HCT116 (cell line): ENCODE measurements at regions not wholly inside any gene's neighbourhood (a gene's known extent, or its start where the extent isn't known, plus 50 kb on each side); places are given as distances from the start of the nearest gene placed in this dataset.

Experiments
- ATAC-seq: fragments of 200-7000 bp; cut with Tn5 transposase; 2 replicates; pipeline ENCODE4 v1.9.1; 2020; ENCODE audit warnings: mild to moderate bottlenecking, moderate library complexity
- BruUV-seq: library from RNA; stranded (reverse); fragments of 400-500 nt; replicated peaks from 2 replicates; lab custom pipeline; 2021; lab: Mats Ljungman, UMichigan
- CTCF ChIA-PET: fragments of 300-600 bp; sonication (Branson Sonifier 250); formaldehyde crosslinking; loops from one replicate; lab custom pipeline; 2021; ENCODE audit warnings: antibody characterized with exemption; lab: Charles Lee
- POLR2A ChIA-PET: fragments of 300-600, 350-600 bp; sonication (Branson Sonifier 250); formaldehyde crosslinking; loops from one replicate; lab custom pipeline; 2021; ENCODE audit warnings: antibody characterized with exemption; lab: Charles Lee
- RAD21 ChIA-PET, 2 experiments: fragments of 300-600 bp; sonication (Branson Sonifier 250); formaldehyde crosslinking; loops; one replicate each; lab custom pipeline; 2023; ENCODE audit warnings: low total read pairs in 2 of 2; ENCODE audit not compliant: uncharacterized antibody in 2 of 2, unreplicated experiment in 2 of 2, low non-redundant PET in 1 of 2; lab: Charles Lee
- DNase-seq: peaks from one replicate; pipeline ENCODE4 v3.0.0-alpha.2; 2010; ENCODE audit warnings: low read depth, low spot score
- H2AFZ ChIP-seq: fragments of 200-600 bp; shearing (Covaris generic), sonication (generic); 2 replicates; pipeline ENCODE4 v1.6.1; 2017; ENCODE audit warnings: low read depth, mixed run types, mixed read lengths, antibody characterized with exemption, low read length; ENCODE audit not compliant: poor library complexity, severe bottlenecking
- H3K27ac ChIP-seq: 2 replicates; pipeline ENCODE4 v1.5.1; 2012; ENCODE audit warnings: low read depth, low read length
- H3K27me3 ChIP-seq: fragments of 200-600 bp; sonication (generic); 2 replicates; pipeline ENCODE4 v1.6.1; 2016; ENCODE audit warnings: mixed run types, low read length, mixed read lengths; ENCODE audit not compliant: insufficient read depth
- H3K36me3 ChIP-seq, 2 experiments: fragments of 200-500 bp in 1 of 2; fragments of 200-600 bp in 1 of 2; sonication (Bioruptor generic) in 1 of 2; sonication (generic) in 1 of 2; 2 replicates each; pipeline versions ENCODE4 v1.5.1 to v1.6.1; 2014 to 2016; ENCODE audit warnings: low read length in 2 of 2, inconsistent platforms in 1 of 2, mixed read lengths in 1 of 2, mixed run types in 1 of 2; ENCODE audit not compliant: insufficient read depth in 2 of 2, control insufficient read depth in 1 of 2
- H3K4me1 ChIP-seq, 2 experiments: fragments of 200-600 bp in 1 of 2; sonication (generic) in 1 of 2; 2 replicates each; pipeline versions ENCODE4 v1.5.1 to v1.6.1; 2012 to 2017; ENCODE audit warnings: low read length in 2 of 2, inconsistent platforms in 1 of 2, mild to moderate bottlenecking in 1 of 2, mixed read lengths in 1 of 2, mixed run types in 1 of 2, moderate library complexity in 1 of 2; ENCODE audit not compliant: insufficient read depth in 2 of 2, control insufficient read depth in 1 of 2
- H3K4me2 ChIP-seq: fragments of 200-600 bp; sonication (generic); 2 replicates; pipeline ENCODE4 v1.6.1; 2017; ENCODE audit warnings: mixed run types, low read length, mixed read lengths
- H3K4me3 ChIP-seq, 2 experiments: fragments of 200-600 bp in 1 of 2; sonication (generic) in 1 of 2; replicated peaks in 1 of 2; 2 replicates each; pipeline ENCODE4 v1.5.1; 2011 to 2016; ENCODE audit warnings: low read length in 2 of 2, control low read depth in 1 of 2, low read depth in 1 of 2, mild to moderate bottlenecking in 1 of 2, mixed read lengths in 1 of 2, mixed run types in 1 of 2
- H3K79me2 ChIP-seq: fragments of 200-600 bp; sonication (generic); 2 replicates; pipeline ENCODE4 v1.6.1; 2017; ENCODE audit warnings: mild to moderate bottlenecking, mixed run types, low read length, moderate library complexity, mixed read lengths; ENCODE audit not compliant: insufficient read depth
- H3K9ac ChIP-seq: fragments of 200-600 bp; sonication (generic); 2 replicates; pipeline ENCODE4 v1.6.1; 2016; ENCODE audit warnings: low read length, mixed read lengths
- H3K9me2 ChIP-seq: fragments of 200-600 bp; sonication (generic), shearing (Covaris generic); 2 replicates; pipeline ENCODE4 v1.6.1; 2017; ENCODE audit warnings: mixed run types, mild to moderate bottlenecking, moderate library complexity; ENCODE audit not compliant: insufficient read depth
- H3K9me3 ChIP-seq, 2 experiments: fragments of 200-500 bp in 1 of 2; fragments of 200-600 bp in 1 of 2; sonication (Bioruptor generic) in 1 of 2; sonication (generic) in 1 of 2; 2 replicates each; pipeline ENCODE4 v1.6.1; 2014 to 2017; ENCODE audit warnings: low read length in 2 of 2, mixed read lengths in 2 of 2, inconsistent platforms in 1 of 2, low read depth in 1 of 2, mild to moderate bottlenecking in 1 of 2, mixed run types in 1 of 2, moderate library complexity in 1 of 2; ENCODE audit not compliant: control insufficient read depth in 1 of 2, insufficient read depth in 1 of 2
- H4K20me1 ChIP-seq: fragments of 200-600 bp; sonication (generic), shearing (Covaris generic); 2 replicates; pipeline ENCODE4 v1.6.1; 2017; ENCODE audit warnings: mixed run types, mild to moderate bottlenecking, moderate library complexity; ENCODE audit not compliant: insufficient read depth
- ATF3 ChIP-seq: IDR thresholded peaks from 2 replicates; pipeline ENCODE4 v1.6.1; 2012
- CBX3 ChIP-seq: IDR thresholded peaks from 2 replicates; pipeline ENCODE4 v1.6.1; 2012; ENCODE audit warnings: low read depth
- CEBPB ChIP-seq: IDR thresholded peaks from 2 replicates; pipeline ENCODE4 v1.6.1; 2012; ENCODE audit warnings: low read depth
- EGR1 ChIP-seq: IDR thresholded peaks from 2 replicates; pipeline ENCODE4 v1.6.1; 2012; ENCODE audit warnings: low read depth
- ELF1 ChIP-seq: IDR thresholded peaks from 2 replicates; pipeline ENCODE4 v1.6.1; 2012; ENCODE audit warnings: low read depth, borderline replicate concordance
- EZH2 ChIP-seq: fragments of 200-600 bp; sonication (generic); IDR thresholded peaks from 2 replicates; pipeline ENCODE4 v1.6.1; 2017; ENCODE audit warnings: antibody characterized with exemption, mixed run types
- EZH2phosphoT487 ChIP-seq: fragments of 200-600 bp; IDR thresholded peaks from 2 replicates; pipeline ENCODE4 v1.6.1; 2018; ENCODE audit warnings: antibody characterized with exemption, borderline replicate concordance
- FOSL1 ChIP-seq: IDR thresholded peaks from 2 replicates; pipeline ENCODE4 v1.6.1; 2012; ENCODE audit warnings: low read depth
- JUND ChIP-seq: IDR thresholded peaks from 2 replicates; pipeline ENCODE4 v1.6.1; 2012
- MAX ChIP-seq: IDR thresholded peaks from 2 replicates; pipeline ENCODE4 v1.6.1; 2012
- POLR2A ChIP-seq: IDR thresholded peaks from 2 replicates; pipeline ENCODE4 v1.7.0; 2011; ENCODE audit warnings: borderline replicate concordance; ENCODE audit not compliant: insufficient read depth, insufficient read length; ENCODE audit errors: extremely low read depth
- POLR2AphosphoS5 ChIP-seq: IDR thresholded peaks from 2 replicates; pipeline ENCODE4 v1.6.1; 2011; ENCODE audit warnings: mild to moderate bottlenecking, low read depth, low read length, moderate library complexity
- RAD21 ChIP-seq: IDR thresholded peaks from 2 replicates; pipeline ENCODE4 v1.6.1; 2012; ENCODE audit warnings: low read depth, mild to moderate bottlenecking
- REST ChIP-seq: IDR thresholded peaks from 2 replicates; pipeline ENCODE4 v1.6.1; 2012; ENCODE audit warnings: low read depth
- SIN3A ChIP-seq: IDR thresholded peaks from 2 replicates; pipeline ENCODE4 v1.6.1; 2012; ENCODE audit warnings: low read depth
- SP1 ChIP-seq: IDR thresholded peaks from 2 replicates; pipeline ENCODE4 v1.6.1; 2012; ENCODE audit warnings: low read depth
- SRF ChIP-seq: IDR thresholded peaks from 2 replicates; pipeline ENCODE4 v1.6.1; 2012; ENCODE audit warnings: low read depth
- TCF7L2 ChIP-seq: IDR thresholded peaks from 2 replicates; pipeline ENCODE4 v1.7.0; 2011; ENCODE audit warnings: borderline replicate concordance, inconsistent platforms; ENCODE audit not compliant: insufficient read depth, insufficient read length; ENCODE audit errors: extremely low read depth
- YY1 ChIP-seq: IDR thresholded peaks from 2 replicates; pipeline ENCODE4 v1.6.1; 2011; ENCODE audit warnings: low read length, low read depth, moderate library complexity, mild to moderate bottlenecking; ENCODE audit not compliant: insufficient replicate concordance; ENCODE audit errors: extremely low read depth
- ZBTB33 ChIP-seq: IDR thresholded peaks from 2 replicates; pipeline ENCODE4 v1.6.1; 2011; ENCODE audit warnings: mild to moderate bottlenecking, low read length, moderate library complexity; ENCODE audit not compliant: insufficient replicate concordance; ENCODE audit errors: extremely low read depth
- intact Hi-C: fragments of 100-400 bp; cut with micrococcal nuclease; formaldehyde crosslinking; loops from 2 replicates; pipeline ENCODE4 v1.10.0; 2022

- no peak overlapping the region for H3K9ac ChIP-seq
- no peak for DNase-seq
- ChIA-PET POLR2A (no interaction called here), RAD21 (no interaction called here), CTCF (no interaction called here)
- TF ChIP-seq EZH2 (no peak), SIN3A (no peak), ELF1 (no peak), ZBTB33 (no peak), YY1 (no peak), SRF (no peak), REST (no peak), CEBPB (no peak), TCF7L2 (no peak), RAD21 (no peak), JUND (no peak), EGR1 (no peak), POLR2AphosphoS5 (no peak), EZH2phosphoT487 (no peak), CBX3 (no peak), ATF3 (no peak), POLR2A (no peak), MAX (no peak), FOSL1 (no peak), SP1 (no peak)
- no peaks in the 10 kb centered on the region for H4K20me1 ChIP-seq
- no peaks in the 10 kb centered on the region for H3K79me2 ChIP-seq
- no peaks in the 10 kb centered on the region for H3K9me2 ChIP-seq
- H3K36me3 ChIP-seq = no peaks in the 10 kb centered on the region
- H2AFZ ChIP-seq = no peak overlapping the region
- BruUV-seq = no TSS peak
- no peak overlapping the region for H3K4me3 ChIP-seq
- intact Hi-C loops = no loop called here
- H3K9me3 ChIP-seq = no peaks in the 10 kb centered on the region
- H3K27me3 ChIP-seq = peaks cover 34% of the 10 kb centered on the region
- H3K4me2 ChIP-seq = no peak overlapping the region
- no peak overlapping the region for H3K27ac ChIP-seq
- ATAC-seq = no peak
- no peaks in the 10 kb centered on the region for H3K4me1 ChIP-seq
Measured at GRCh38 chr1:214165850-214166374, 115.0 kb upstream of the SMYD2 start.
